RCC 7860 (cell line): ENCODE measurements at regions not wholly inside any gene's neighbourhood (a gene's known extent, or its start where the extent isn't known, plus 50 kb on each side); places are given as distances from the start of the nearest gene placed in this dataset.

ENCODE experiments used
- DNase-seq: peaks from one replicate; pipeline ENCODE4 v3.0.0-alpha.2; 2015; ENCODE audit warnings: low spot score
- FAIRE-seq: peaks from 2 replicates; lab custom pipeline; 2012; peaks lifted over from hg19 to GRCh38; lab: Jason Lieb, UNC

- DNase-seq (no peak), FAIRE-seq (no peak)
Observed at GRCh38 chr7:79880312-79880711, 254.3 kb upstream of the GNAI1 start.

- FAIRE-seq = no peak
Observed at GRCh38 chr7:79877874-79878465, 256.7 kb upstream of the GNAI1 start.

GRCh38 chr7:79876848-79877252, 257.8 kb upstream of the GNAI1 start:
- DNase-seq (peak; percentile 58), FAIRE-seq (peak; percentile 88)

More at GRCh38 chr7:79877874-79878465, 256.7 kb upstream of the GNAI1 start:
- no peak for DNase-seq

GRCh38 chr7:79874797-79875196, 259.8 kb upstream of the GNAI1 start:
- DNase-seq = no peak
- FAIRE-seq = no peak

GRCh38 chr7:79872176-79872575, 262.5 kb upstream of the GNAI1 start:
- FAIRE-seq (no peak), DNase-seq (no peak)

GRCh38 chr7:79868010-79868409, 266.6 kb upstream of the GNAI1 start:
- no peak for FAIRE-seq

GRCh38 chr7:79862447-79863210, 272.0 kb upstream of the GNAI1 start:
- FAIRE-seq (no peak), DNase-seq (no peak)

More at GRCh38 chr7:79868010-79868409, 266.6 kb upstream of the GNAI1 start:
- no peak for DNase-seq

- FAIRE-seq (no peak), DNase-seq (no peak)
Observed at GRCh38 chr7:79855172-79855571, 279.5 kb upstream of the GNAI1 start.

DNA sequence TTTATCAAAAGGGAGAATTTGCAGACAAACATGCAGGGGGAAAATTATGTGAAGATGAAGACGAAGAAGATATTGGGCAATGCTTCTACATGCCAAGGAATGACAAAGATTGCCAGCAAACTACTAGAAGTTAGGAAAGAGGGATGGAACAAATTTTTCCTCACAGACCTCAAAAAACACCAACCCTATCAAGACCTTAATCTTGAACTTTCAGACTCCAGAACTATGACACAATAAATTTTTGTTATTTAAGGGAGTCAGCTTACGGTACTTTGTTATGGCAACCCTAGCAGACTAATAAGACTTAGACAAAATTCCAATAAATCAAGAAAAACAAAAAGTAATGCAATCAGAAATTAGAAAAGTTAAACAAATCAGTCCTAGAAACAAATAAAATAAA, 280.0 kb upstream of the GNAI1 start:
- FAIRE-seq (no peak), DNase-seq (no peak)

DNA sequence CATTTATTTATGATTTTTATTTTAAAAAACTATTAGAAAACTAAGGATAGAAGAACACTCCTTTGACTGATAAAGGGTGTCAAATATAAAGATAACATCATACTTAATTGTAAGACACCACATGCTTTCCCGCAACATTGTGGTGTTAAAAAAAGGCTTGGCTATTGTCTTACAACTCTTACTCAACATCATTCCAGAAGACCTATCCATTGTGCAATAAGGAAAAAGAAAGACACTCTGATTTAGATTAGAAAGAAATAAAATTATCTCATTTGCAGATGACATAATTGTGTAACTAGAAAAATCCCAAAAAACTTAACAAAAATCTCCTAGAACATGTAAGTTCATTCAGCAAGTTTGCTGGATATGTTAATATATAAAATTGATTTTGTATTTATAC, 296.7 kb upstream of the GNAI1 start:
- DNase-seq (no peak), FAIRE-seq (no peak)

DNA sequence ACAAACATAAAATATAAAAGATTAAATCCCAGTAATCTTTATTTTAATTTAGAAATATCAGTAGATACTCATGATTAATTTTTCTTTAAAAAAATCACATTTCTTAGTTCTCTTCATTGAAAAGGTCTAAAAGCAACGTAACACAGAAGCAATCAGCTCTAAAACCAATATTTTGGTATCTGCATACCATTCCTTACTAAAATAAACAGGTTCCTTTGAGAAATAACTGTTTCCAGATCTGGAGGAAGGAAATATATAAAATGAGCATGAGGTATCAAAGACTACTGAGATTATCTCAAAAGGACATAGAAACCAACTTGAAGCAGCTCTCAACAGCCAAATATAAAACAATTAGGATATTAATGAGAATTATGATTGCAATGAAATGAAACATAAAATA, 301.0 kb upstream of the GNAI1 start:
- FAIRE-seq (no peak), DNase-seq (no peak)

GRCh38 chr7:79828866-79829265, 305.8 kb upstream of the GNAI1 start:
- DNase-seq (no peak), FAIRE-seq (no peak)

DNA sequence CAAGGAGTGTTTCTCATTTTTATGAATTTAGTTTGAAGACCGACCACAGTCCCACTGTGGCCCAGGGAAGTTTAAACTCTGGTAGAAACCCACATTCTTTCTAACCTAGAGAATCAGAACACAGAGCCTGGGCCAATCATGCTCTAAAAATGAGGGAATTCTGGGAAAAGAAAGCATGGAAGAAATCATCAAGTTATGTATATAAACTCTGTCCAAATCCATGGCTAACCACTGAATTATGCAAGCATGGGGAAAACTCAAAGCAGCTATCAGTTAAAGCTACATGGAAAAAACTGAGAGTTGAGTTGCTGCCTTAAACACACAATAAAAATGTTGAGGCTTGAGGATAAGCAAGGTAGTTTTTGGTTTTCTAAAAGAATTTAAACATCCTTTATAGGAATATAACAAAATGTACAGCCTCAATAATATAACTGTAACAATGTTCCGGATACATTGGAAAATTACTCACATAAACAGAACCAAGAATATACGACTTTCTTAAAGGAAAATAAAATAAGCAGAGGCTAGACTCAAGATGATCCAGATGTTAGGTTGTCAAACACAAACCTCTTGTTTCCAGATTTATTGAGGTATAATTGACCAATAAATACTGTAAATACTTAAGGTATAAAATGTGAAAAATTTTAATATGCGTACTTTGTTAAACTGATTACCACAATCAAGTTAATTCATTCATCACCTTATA, 311.2 kb upstream of the GNAI1 start:
- DNase-seq = no peak
- no peak for FAIRE-seq

DNA sequence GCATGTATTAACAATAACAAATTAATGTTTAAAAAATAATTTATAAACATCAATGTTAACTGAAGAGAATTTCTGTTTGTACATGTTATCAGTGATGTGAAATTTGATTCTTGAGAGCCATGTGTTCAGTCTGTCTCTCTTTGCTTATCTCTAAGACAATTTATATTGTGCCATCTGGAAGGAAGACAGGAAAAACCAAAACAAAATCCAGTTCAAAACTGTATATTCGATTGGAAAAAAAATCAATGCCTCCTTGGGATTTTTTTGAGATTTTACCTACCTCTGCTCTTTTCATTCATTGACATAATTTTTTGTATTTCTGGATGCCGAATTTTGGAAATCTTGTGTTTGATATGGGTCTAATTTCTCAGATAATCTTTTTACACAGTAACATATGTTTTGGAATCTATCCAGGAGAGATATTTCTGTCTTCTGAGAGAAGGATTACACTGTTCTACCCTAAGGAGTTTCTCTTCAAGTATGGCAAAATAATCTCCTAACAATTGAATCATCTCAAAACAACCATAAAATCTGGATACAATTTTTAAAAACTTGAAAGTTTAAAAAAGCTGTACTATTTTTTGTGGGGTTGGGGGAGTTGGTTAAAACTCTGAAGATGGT, 311.9 kb upstream of the GNAI1 start:
- DNase-seq = no peak
- FAIRE-seq = no peak

- no peak for DNase-seq
- FAIRE-seq = no peak
Observed at GRCh38 chr7:79820387-79820786, 314.2 kb upstream of the GNAI1 start.

- DNase-seq (no peak), FAIRE-seq (no peak)
Observed at GRCh38 chr7:79810916-79811315, 323.7 kb upstream of the GNAI1 start.

DNA sequence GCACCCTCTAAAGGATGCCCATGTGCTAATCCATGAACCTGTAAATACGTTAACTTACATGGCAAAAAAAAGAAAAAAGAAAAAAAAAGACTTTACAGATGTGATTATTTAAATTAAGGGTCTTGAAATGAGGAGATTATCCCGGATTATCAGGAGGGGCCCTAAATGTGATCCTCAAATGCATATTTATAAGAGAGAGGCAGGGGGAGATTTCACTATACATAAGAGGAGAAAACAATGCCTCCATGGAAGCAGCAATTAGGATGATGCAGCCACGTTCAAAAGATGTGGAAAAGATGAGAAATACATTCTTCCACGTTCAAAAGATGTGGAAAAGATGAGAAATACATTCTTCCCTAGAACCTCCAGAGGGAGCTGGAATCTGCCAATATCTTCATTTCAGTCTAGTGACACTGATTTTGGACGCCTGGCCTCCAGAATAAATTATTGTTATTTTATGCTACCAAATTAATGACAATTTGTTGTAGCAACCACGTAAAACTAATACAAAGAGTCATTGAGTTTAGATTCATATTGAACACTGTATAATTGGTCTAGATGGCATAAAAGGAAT, 328.4 kb upstream of the GNAI1 start:
- FAIRE-seq (no peak), DNase-seq (no peak)

- DNase-seq (no peak), FAIRE-seq (no peak)
Observed at GRCh38 chr7:79790656-79791262, 337.3 kb upstream of the MAGI2 start.

DNA sequence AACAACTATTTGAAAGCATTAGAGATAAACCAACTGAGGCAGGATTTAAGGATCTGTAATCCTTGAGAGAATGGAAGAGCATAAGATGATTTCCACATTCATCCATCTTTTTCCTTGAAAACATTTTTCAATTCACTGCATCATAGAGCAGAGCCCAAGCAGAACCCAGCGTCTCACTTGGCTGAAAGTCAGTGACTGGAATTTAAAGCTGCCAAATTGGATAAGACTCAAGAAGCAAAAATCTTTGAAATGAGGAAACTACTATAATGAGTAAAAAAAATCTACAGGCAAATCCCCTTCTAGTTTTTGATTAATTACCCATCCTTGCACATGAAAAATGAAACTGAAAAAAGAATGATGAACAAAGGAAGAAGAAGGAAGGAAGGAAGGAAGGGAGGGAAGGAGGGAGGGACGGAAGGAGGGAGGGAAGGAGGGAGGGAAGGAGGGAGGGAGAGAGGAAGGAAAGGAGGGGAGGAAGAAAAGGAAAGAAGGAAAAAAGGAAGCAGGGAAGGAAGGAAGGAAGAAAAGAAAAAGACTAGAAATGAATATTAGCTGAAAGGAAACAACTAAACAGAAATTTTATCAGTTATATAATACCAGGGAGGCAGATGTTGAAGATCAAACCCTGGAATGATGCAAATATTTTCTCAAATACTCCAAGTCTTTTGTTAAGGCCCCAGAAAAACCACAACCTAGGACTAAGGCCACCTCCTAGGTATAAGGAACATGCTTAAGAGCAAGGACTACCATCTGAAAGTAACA, 336.3 kb upstream of the MAGI2 start:
- FAIRE-seq = no peak

GRCh38 chr7:79787623-79788022, 334.2 kb upstream of the MAGI2 start:
- DNase-seq = no peak
- FAIRE-seq = no peak

More for the DNA sequence above, 336.3 kb upstream of the MAGI2 start:
- no peak for DNase-seq
